SK-N-MC (cell line): ENCODE measurements at regions not wholly inside any gene's neighbourhood (a gene's known extent, or its start where the extent isn't known, plus 50 kb on each side); places are given as distances from the start of the nearest gene placed in this dataset.

Experiments
- EZH2 ChIP-seq: fragments of 200-600 bp; sonication (generic); IDR thresholded peaks from one replicate; pipeline ENCODE4 v1.6.1; 2017; ENCODE audit warnings: antibody characterized with exemption
- FOXP2 ChIP-seq: optimal IDR thresholded peaks from 2 replicates; pipeline ENCODE3; 2011; ENCODE audit warnings: mild to moderate bottlenecking, moderate library complexity; ENCODE audit not compliant: insufficient read depth; ENCODE audit errors: extremely low read length, control extremely low read depth
- POLR2AphosphoS5 ChIP-seq: IDR thresholded peaks from 2 replicates; pipeline ENCODE4 v1.6.1; 2012; ENCODE audit warnings: mild to moderate bottlenecking, low read depth, low read length, borderline replicate concordance

GRCh38 chr9:115674091-115674490 lies 479.5 kb upstream of the PAPPA start:
- no peak for TF ChIP-seq POLR2AphosphoS5
- no peak for TF ChIP-seq EZH2
- TF ChIP-seq FOXP2 = no peak
